GM12891 (cell line): ENCODE measurements at regions not wholly inside any gene's neighbourhood (a gene's known extent, or its start where the extent isn't known, plus 50 kb on each side); places are given as distances from the start of the nearest gene placed in this dataset.

Experiments
- PAX5 ChIP-seq: IDR thresholded peaks from 2 replicates; pipeline ENCODE4 v1.6.1; 2011; ENCODE audit warnings: low read length, moderate library complexity, mild to moderate bottlenecking; ENCODE audit not compliant: insufficient read depth, severe bottlenecking
- POLR2A ChIP-seq: IDR thresholded peaks from 2 replicates; pipeline ENCODE4 v1.6.1; 2011; ENCODE audit warnings: low read depth, low read length, control low read depth
- POLR2AphosphoS5 ChIP-seq: IDR thresholded peaks from 2 replicates; pipeline ENCODE4 v1.6.1; 2011; ENCODE audit warnings: low read depth, low read length, control low read depth
- TAF1 ChIP-seq: IDR thresholded peaks from 2 replicates; pipeline ENCODE4 v1.6.1; 2011; ENCODE audit warnings: low read depth, low read length, control low read depth

DNA sequence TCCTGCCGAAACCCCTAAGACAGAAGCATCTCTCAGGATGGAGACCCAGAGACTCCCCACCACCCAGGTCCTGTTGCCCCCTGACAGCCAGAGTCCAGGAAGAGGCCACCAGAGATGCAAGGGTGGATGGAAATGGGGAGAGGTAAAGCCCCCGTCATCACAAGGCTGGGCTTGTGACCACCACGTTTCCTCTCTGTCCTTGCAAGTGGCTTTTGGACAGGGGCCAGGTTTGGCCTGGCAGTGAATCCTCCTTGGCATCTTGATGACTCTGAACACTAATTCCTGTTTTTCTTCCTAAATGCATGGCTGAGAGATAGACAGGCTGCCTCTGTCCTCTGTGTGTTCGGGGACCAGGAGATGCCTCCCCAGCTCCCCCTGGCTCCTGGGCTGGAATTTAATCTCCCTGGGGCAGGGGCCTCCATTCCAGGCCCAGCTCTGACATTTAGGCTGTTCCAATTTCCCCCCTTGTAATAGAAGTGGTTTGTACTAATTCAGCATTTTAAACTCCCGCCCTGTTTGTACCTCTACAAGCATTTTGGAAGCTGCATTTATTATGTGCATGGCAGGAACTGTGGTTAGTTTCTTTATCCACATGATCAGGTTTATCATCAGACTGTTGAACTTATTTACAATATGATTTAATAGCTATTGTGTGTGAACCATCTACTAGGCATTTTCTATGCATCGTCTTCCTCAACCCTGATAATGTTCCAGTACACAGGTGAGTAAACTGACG, 116.1 kb upstream of the IRX6 start:
- TF ChIP-seq POLR2AphosphoS5 (no peak), POLR2A (no peak), TAF1 (no peak), PAX5 (no peak)
